Liver (tissue), 3 donors: ENCODE measurements at regions not wholly inside any gene's neighbourhood (a gene's known extent, or its start where the extent isn't known, plus 50 kb on each side); places are given as distances from the start of the nearest gene placed in this dataset.

Experiments used
- MAX ChIP-seq: IDR thresholded peaks from 2 replicates; pipeline ENCODE4 v1.6.1; 2016; ENCODE audit warnings: antibody characterized with exemption
- RXRA ChIP-seq, 2 donors: IDR thresholded peaks; 2 replicates each; pipeline ENCODE4 v1.6.1; 2017 to 2018; ENCODE audit warnings: antibody characterized with exemption in 2 of 2, mild to moderate bottlenecking in 1 of 2
- TF ChIP-seq, protein P1 (sequence below): fragments of 150-350 bp; IDR thresholded peaks from 2 replicates; pipeline ENCODE4 v1.5.1; 2017; ENCODE audit warnings: improper control_type of control experiment, low read depth, low read length; ENCODE audit not compliant: missing input control
- donor health status: healthy.
- donor health status: healthy.

GRCh38 chr15:26143221-26143620, 280.1 kb upstream of the ATP10A start:
- TF ChIP-seq, protein P1, sequence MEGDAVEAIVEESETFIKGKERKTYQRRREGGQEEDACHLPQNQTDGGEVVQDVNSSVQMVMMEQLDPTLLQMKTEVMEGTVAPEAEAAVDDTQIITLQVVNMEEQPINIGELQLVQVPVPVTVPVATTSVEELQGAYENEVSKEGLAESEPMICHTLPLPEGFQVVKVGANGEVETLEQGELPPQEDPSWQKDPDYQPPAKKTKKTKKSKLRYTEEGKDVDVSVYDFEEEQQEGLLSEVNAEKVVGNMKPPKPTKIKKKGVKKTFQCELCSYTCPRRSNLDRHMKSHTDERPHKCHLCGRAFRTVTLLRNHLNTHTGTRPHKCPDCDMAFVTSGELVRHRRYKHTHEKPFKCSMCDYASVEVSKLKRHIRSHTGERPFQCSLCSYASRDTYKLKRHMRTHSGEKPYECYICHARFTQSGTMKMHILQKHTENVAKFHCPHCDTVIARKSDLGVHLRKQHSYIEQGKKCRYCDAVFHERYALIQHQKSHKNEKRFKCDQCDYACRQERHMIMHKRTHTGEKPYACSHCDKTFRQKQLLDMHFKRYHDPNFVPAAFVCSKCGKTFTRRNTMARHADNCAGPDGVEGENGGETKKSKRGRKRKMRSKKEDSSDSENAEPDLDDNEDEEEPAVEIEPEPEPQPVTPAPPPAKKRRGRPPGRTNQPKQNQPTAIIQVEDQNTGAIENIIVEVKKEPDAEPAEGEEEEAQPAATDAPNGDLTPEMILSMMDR: no peak
- no peak for TF ChIP-seq RXRA (IDR thresholded peaks at IDR 0.05)
- no peak for TF ChIP-seq MAX
